Activated CD4-positive, alpha-beta T cell treated with anti-CD3 and anti-CD28 coated beads for 4 hours (primary cell): ENCODE measurements at regions not wholly inside any gene's neighbourhood (a gene's known extent, or its start where the extent isn't known, plus 50 kb on each side); places are given as distances from the start of the nearest gene placed in this dataset.

ENCODE experiments used
- DNase-seq, 2 donors: peaks; one replicate each; pipeline ENCODE4 v3.0.0-alpha.2; 2020

DNA sequence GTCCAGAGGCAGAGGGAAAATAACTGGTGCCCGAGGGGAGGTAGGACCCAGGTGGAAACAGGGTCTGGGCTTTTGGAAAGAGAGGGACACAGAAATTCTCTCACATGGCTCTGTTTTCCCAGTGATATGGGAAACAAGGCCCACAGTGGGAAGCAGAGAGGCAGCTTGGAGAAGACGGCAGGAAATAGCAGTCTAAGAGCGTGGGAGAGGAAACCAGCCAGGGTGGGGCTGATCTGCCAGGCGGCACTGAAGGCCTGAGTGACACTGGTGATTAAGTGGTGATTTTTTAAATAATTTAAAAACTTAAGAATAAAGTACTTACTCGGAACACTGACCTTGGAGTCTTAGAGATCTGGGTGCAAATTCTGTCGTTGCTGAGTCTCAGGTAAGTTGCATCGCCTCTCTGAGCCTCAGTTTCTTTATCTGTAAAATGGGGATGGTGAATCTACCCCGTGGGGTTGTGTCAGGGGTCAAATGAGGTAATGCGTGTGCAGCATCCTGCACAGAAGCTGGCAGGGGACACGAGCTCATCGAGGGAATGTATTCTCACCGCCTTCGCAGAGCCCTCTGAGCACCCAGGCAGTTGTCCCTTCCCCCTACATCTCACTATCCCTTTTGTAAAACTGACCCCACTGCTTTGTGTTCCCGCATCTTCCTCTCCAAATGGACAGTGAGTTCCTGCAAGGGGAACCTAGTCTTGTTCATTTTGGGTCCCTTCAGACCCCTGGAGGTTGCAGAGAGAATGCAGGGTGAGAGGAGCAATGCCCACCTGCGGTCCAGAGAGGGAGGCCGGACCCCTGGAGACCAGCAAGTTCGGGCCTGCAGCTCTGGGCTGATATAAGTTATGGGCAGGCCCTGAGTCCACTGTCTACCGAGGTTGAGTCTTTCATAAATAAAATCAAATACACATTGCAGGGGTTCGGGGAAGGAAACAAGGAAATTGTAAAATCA lies 228.6 kb upstream of the PMEPA1 start:
- no peak for DNase-seq

- no peak for DNase-seq
Measured at GRCh38 chr20:57936636-57937385, 227.0 kb upstream of the PMEPA1 start.

DNA sequence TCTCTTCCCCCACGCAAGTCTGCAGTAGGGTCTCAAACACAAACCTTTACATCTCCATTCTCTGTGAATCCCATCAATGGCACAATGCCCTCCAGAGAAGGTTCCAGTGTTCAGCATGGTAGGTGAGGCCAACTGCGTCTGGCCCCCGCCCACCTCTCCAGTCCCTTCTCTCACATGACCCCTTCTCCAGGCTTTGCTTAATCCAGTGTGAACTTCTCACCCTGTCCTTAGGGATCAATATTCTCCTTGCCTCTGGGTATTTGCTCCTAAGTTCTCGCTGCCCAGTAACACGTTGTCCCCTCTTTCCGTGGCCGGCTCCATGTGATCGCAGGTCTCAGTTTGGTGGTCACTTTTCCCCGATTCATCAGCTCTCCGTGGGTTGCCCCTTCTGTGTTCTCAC lies 225.1 kb upstream of the PMEPA1 start:
- DNase-seq, result no peak

DNA sequence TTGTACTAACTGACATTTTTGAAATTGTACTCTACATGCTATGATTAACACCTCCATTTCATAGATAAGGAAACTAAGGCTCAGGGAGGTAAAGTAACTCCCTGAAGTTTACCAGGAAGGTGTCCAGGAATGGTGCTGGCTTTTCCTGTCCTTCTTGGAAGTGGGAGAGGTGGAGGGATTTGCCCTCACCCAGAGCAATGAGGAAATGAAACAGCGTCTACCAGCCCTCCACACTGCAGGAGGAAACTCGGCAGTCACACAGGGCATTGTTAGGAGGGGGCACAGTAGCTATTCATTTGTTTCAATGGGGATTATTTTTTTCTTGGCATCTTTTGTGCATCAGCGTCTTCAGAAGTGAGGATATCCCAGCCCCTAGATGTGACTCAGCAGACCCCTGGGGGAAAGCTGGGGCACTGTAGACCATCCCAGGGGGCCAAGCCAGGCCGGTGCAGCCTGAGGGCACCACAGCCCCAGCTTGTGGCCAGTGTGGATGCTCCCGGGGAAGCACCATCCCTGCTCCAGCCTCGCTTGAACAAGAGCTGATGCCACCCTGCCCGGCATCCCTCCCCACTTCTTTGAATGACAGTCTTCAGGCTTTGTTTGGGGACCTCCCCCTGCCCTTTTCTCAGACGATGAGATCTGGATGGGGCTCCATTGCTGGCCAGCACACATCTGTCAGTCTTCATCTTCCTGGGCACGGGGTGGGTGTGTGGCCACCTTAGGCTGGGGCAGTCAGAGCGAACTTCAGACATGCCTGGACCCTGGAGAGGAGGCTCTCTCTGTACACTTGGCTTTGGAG lies 224.4 kb upstream of the PMEPA1 start:
- no peak for DNase-seq

- DNase-seq, result no peak
Measured at GRCh38 chr20:57932227-57932864, 222.5 kb upstream of the PMEPA1 start.

DNA sequence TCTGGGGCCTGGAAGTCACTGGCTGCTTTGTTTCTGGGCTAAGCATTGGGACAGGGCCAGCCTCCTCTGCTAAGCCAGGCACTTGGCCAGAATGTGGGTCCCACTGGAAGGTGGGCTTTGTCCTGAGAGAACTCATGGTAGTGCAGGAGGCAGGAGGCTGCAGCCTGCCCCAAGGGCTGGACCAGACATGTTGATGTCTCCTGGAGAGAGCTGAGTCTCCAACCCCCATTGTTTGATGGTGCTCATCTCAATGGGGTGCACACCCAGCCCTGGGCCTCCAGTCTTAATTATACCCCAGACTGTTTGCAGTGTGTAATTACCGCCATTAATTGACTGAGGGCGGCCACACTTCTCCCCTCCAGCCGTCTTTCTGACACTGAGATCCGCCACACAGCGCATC lies 220.5 kb upstream of the PMEPA1 start:
- no peak for DNase-seq

- no peak for DNase-seq
Measured at GRCh38 chr20:57928181-57928967, 218.6 kb upstream of the PMEPA1 start.

DNA sequence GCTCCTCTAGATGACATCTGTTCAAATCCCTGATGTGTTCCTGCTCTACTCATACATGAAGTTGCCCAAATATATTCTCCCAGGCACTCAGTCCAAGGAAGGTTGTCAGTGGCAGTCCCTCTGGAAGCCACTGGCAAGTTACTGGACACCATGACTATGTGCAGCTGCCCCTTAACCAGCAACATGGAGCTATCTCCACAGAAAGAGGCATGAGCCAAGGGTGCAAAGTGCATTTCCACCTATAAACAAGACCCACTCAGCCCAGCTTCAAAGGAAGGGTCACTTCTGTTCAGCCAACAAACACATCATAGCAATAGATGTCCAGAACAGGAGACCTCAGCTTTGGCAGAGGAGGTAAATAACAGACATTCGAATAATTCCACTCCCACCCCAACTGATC lies 217.6 kb upstream of the PMEPA1 start:
- DNase-seq, result no peak

DNA sequence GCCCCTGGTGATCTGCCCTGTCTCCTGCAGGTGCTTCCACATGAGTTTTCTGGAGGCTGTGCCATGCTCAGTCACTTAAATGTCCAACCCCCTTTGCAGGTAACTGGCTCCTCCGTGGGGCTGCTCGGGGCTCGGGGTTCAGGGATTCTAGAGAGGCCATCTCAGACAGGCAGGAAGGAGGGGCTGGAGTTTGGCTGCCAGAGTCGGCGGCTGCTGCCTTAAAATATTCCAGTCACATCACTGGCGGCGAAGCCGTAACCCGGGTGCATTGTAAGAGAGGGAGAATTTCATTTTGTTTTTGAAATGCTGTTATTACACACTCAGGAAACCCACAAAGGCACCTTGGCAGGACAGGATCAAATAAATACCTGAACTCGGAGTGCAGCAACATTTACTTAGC lies 212.9 kb upstream of the PMEPA1 start:
- DNase-seq, result no peak

DNA sequence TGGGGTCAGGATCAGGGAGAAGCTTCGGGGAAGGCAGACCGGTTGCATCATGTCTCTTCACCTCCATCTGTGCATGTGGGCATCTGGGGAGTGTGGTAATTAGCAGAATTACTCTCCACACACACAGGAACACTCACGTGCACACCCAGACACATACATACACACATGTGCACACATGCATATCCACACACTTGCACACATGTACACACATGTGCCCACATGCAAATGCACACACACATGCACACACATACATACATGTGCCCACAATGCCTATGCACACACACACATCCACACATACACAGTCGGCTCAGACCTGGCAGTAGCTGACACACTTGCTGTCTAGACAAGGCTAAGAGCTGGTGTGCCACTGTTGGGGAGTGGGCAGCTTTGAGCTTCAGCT lies 212.3 kb upstream of the PMEPA1 start:
- DNase-seq, result no peak

GRCh38 chr20:57921676-57922075 lies 211.9 kb upstream of the PMEPA1 start:
- no peak for DNase-seq

DNA sequence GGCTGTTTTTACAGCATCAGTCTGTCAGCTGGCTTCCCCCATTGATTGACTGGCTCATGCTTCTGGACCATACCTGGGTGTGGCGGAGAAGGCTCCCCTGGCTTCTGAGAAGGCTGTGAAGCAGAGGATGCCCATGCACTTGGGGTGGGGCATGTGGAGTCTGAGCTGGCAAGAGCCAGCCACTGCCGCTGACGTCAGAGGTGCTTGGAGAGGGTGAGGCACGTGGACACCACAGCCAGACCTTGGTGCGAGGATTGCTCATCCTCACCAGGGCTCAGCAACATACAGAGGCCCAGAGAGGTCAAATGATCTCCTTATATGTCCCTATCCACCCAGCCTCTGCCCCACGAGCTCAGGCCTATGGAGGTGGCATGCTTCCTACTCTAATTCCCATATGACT lies 211.2 kb upstream of the PMEPA1 start:
- DNase-seq, result no peak

- DNase-seq, result no peak
Measured at GRCh38 chr20:57919049-57919448, 209.2 kb upstream of the PMEPA1 start.

GRCh38 chr20:57918551-57918950 lies 208.7 kb upstream of the PMEPA1 start:
- no peak for DNase-seq

DNA sequence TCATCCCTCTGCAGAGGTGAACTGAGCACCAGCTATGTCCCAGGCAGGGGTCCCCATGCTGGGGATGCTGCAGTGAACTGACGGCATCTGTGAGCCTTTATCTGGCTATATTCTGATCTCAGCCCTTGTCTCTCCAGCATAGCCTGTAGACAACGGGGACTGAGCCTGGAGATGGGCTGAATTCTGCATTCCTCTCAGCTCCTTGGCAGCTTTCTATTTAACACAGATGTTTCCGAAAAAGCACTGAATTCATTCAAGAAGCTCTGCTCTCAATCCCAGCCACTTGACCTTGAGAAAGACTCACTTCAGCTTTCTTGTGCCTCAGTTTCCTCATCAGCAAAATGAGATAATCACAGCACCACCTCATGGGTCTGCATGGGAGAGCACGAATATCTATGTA lies 204.4 kb upstream of the PMEPA1 start:
- no peak for DNase-seq

GRCh38 chr20:57913156-57913930 lies 203.5 kb upstream of the PMEPA1 start:
- DNase-seq, result no peak

DNA sequence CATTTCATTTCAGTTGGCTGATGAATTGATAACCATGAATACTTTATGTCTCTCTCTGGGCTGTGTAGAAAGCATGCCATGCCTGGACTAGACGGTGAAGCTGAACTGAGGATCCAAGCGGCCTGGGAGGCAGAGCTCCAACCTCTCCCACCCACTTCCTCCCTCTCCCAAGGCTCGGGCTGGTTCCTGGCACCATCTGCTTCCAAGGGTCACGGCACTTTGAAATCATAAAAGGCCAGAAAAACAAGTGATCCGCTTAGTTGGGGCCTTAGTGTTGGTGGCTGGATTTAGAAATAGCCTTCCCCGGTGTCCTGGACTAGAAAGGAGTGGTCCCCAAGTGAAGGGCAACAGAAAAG lies 202.4 kb upstream of the PMEPA1 start:
- DNase-seq, result no peak

GRCh38 chr20:57911512-57912226 lies 201.9 kb upstream of the PMEPA1 start:
- no peak for DNase-seq

DNA sequence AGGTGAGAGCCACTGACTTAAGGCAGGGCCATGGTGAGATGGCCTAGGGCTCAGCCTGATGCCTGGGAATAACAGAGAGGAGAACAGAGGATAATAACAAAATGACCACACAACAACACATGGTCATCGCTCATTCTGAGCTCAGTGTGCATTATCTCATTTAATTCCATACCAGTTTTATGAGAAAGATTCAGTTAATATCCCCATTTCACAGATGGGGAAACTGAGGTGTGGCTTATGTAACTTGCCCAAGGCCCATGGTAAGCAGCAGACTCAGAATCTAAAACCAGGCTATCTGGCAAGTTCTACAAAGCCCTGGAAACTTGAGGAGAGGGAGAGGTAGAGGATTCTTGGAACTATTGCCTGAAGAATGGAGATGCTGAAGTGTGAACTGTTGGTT lies 200.9 kb upstream of the PMEPA1 start:
- no peak for DNase-seq

DNA sequence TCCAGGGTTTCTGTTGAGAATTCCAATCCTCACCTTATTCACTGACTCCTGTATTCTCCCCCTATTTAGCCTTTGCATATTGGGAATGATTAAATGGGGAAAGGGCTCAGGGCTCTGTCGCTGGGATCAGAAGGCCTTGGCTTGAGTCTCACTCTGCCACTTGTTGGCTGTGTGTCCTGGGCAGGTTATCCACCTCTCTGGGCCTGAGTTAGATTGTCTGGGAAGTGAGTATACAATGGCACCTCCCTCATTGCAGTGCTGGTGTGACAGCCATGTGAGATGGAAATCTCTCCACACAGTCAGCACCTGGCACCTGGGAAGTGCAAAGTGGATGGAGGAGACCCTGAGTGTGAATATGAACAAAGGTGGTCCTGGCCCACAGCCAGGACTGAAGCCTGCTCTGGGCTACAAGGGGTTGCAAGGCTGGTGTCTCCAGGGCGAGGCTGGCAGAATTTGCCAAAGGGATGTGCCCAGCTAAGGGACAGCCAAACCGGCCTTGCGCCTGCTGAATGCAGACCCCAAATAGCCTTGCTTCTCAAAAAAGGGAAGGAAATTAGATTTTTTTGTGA lies 200.0 kb upstream of the PMEPA1 start:
- no peak for DNase-seq
